Fibroblast of mammary gland (primary cell): ENCODE measurements at regions not wholly inside any gene's neighbourhood (a gene's known extent, or its start where the extent isn't known, plus 50 kb on each side); places are given as distances from the start of the nearest gene placed in this dataset.

Experiments
- DNase-seq: peaks from one replicate; pipeline ENCODE4 v3.0.0-alpha.2; 2010; ENCODE audit warnings: low read depth
- H3K4me3 ChIP-seq: 2 replicates; pipeline ENCODE4 v1.5.1; 2011; ENCODE audit warnings: low read depth, mild to moderate bottlenecking, low read length, moderate library complexity; ENCODE audit not compliant: control insufficient read depth
- CTCF ChIP-seq: conservative IDR thresholded peaks from 2 replicates; pipeline ENCODE4 v1.5.1; 2011; ENCODE audit warnings: low read depth, low read length, inconsistent platforms; ENCODE audit not compliant: control insufficient read depth, insufficient read depth

GRCh38 chr3:134094491-134094890 lies 64.8 kb upstream of the SLCO2A1 start:
- no peak overlapping the region for H3K4me3 ChIP-seq
- no peak for DNase-seq
- TF ChIP-seq CTCF = no peak

- no peak overlapping the region for H3K4me3 ChIP-seq
- TF ChIP-seq CTCF = no peak
- no peak for DNase-seq
Measured at GRCh38 chr3:134093956-134094355, 64.2 kb upstream of the SLCO2A1 start.

GRCh38 chr3:134092208-134092701 lies 62.5 kb upstream of the SLCO2A1 start:
- no peak for TF ChIP-seq CTCF
- no peak for DNase-seq
- no peak overlapping the region for H3K4me3 ChIP-seq

GRCh38 chr3:134090031-134090430 lies 60.3 kb upstream of the SLCO2A1 start:
- DNase-seq = no peak

GRCh38 chr3:134087060-134087974 lies 57.6 kb upstream of the SLCO2A1 start:
- DNase-seq = no peak
- no peak for TF ChIP-seq CTCF
- H3K4me3 ChIP-seq = no peak overlapping the region

More at GRCh38 chr3:134090031-134090430, 60.3 kb upstream of the SLCO2A1 start:
- no peak overlapping the region for H3K4me3 ChIP-seq
- no peak for TF ChIP-seq CTCF

GRCh38 chr3:134086616-134087015 lies 56.9 kb upstream of the SLCO2A1 start:
- no peak for DNase-seq
- no peak for TF ChIP-seq CTCF
- no peak overlapping the region for H3K4me3 ChIP-seq
